ENCODE measurements at regions not wholly inside any gene's neighbourhood (a gene's known extent, or its start where the extent isn't known, plus 50 kb on each side); places are given as distances from the start of the nearest gene placed in this dataset.

GRCh38 chr10:36303896-36304295 is 661.8 kb upstream of the FZD8 start:
- TF ChIP-seq POLR2A (IDR thresholded peaks at IDR 0.05) (no peak), CTCF (IDR thresholded peaks at IDR 0.05) (no peak)
- intact Hi-C loops (cut with DNase I; ENCODE audit: low total_unique reads): no loop called here
- DNase-seq (ENCODE audit: low spot score in 2 of 2): no peak
- H3K4me3 ChIP-seq (ENCODE audit: low read depth, poor library complexity, severe bottlenecking): no peak overlapping the region

GRCh38 chr10:36302086-36302485 is 660.0 kb upstream of the FZD8 start:
- intact Hi-C loops (cut with DNase I; ENCODE audit: low total_unique reads): no loop called here
- 88 to 91% methylated on average over 2 of the region's 2 CpGs for WGBS, 2 donors
- TF ChIP-seq CTCF (IDR thresholded peaks at IDR 0.05): no peak
- TF ChIP-seq POLR2A (IDR thresholded peaks at IDR 0.05): no peak
- no peak for DNase-seq (ENCODE audit: low spot score in 2 of 2)
- no peak overlapping the region for H3K4me3 ChIP-seq (ENCODE audit: low read depth, poor library complexity, severe bottlenecking)

- no peak for DNase-seq (ENCODE audit: low spot score in 2 of 2)
- intact Hi-C loops (cut with DNase I; ENCODE audit: low total_unique reads): no loop called here
- H3K4me3 ChIP-seq (ENCODE audit: low read depth, poor library complexity, severe bottlenecking): no peak overlapping the region
- TF ChIP-seq CTCF (IDR thresholded peaks at IDR 0.05) (no peak), POLR2A (IDR thresholded peaks at IDR 0.05) (no peak)
- WGBS, 2 donors: 93 to 94% methylated on average over 1 of the region's 1 CpG
These were observed 659.4 kb upstream of the FZD8 start for GRCh38 chr10:36301539-36301938.

- no peak overlapping the region for H3K4me3 ChIP-seq (ENCODE audit: low read depth, poor library complexity, severe bottlenecking)
- 84 to 91% methylated on average over 2 of the region's 2 CpGs for WGBS, 2 donors
- no peak for DNase-seq (ENCODE audit: low spot score in 2 of 2)
- TF ChIP-seq CTCF (IDR thresholded peaks at IDR 0.05) (no peak), POLR2A (IDR thresholded peaks at IDR 0.05) (no peak)
- intact Hi-C loops (cut with DNase I; ENCODE audit: low total_unique reads): no loop called here
These were observed 659.0 kb upstream of the FZD8 start for GRCh38 chr10:36301139-36301538.

GRCh38 chr10:36283827-36284226 is 641.7 kb upstream of the FZD8 start:
- H3K4me3 ChIP-seq (ENCODE audit: low read depth, poor library complexity, severe bottlenecking): no peak overlapping the region
- intact Hi-C loops (cut with DNase I; ENCODE audit: low total_unique reads): no loop called here
- no peak for TF ChIP-seq CTCF (IDR thresholded peaks at IDR 0.05)
- TF ChIP-seq POLR2A (IDR thresholded peaks at IDR 0.05): no peak
- DNase-seq (ENCODE audit: low spot score in 2 of 2): no peak
- 92 to 98% methylated on average over 14 of the region's 14 CpGs for WGBS, 2 donors

- intact Hi-C loops (cut with DNase I; ENCODE audit: low total_unique reads): no loop called here
- TF ChIP-seq POLR2A (IDR thresholded peaks at IDR 0.05) (no peak), CTCF (IDR thresholded peaks at IDR 0.05) (no peak)
- H3K4me3 ChIP-seq (ENCODE audit: low read depth, poor library complexity, severe bottlenecking): no peak overlapping the region
- DNase-seq (ENCODE audit: low spot score in 2 of 2): no peak
- 39 to 43% methylated on average over 3 of the region's 3 CpGs for WGBS, 2 donors
These were observed 639.8 kb upstream of the FZD8 start for GRCh38 chr10:36281831-36282331.

Measured in lower leg skin (tissue), 4 donors.